Activated naive CD4-positive, alpha-beta T cell treated with anti-CD3 and anti-CD28 coated beads, Interleukin-2, amount 50 U/mL, for 72 hours (primary cell): ENCODE measurements at regions not wholly inside any gene's neighbourhood (a gene's known extent, or its start where the extent isn't known, plus 50 kb on each side); places are given as distances from the start of the nearest gene placed in this dataset.

ENCODE experiments used
- ATAC-seq, 2 donors: fragments of 150-1000 bp; cut with Tn5 transposase; 2 replicates each; pipeline ENCODE4 v1.10.0; 2021; ENCODE audit warnings: mild to moderate bottlenecking in 2 of 2, moderate library complexity in 2 of 2
- DNase-seq, 2 donors: peaks; one replicate each; pipeline ENCODE4 v3.0.0; 2021 to 2022; ENCODE audit warnings: low spot score in 2 of 2
- H3K27ac Mint-ChIP-seq, 2 donors: one replicate each; pipeline ENCODE4 v1.8.0; 2022; ENCODE audit warnings: mild to moderate bottlenecking in 2 of 2, mixed read lengths in 2 of 2
- H3K36me3 Mint-ChIP-seq, 2 donors: one replicate each; pipeline ENCODE4 v1.8.0; 2022; ENCODE audit warnings: mixed read lengths in 2 of 2
- H3K9me3 Mint-ChIP-seq, 2 donors: one replicate each; pipeline ENCODE4 v1.8.0; 2022; ENCODE audit warnings: mixed read lengths in 2 of 2

DNA sequence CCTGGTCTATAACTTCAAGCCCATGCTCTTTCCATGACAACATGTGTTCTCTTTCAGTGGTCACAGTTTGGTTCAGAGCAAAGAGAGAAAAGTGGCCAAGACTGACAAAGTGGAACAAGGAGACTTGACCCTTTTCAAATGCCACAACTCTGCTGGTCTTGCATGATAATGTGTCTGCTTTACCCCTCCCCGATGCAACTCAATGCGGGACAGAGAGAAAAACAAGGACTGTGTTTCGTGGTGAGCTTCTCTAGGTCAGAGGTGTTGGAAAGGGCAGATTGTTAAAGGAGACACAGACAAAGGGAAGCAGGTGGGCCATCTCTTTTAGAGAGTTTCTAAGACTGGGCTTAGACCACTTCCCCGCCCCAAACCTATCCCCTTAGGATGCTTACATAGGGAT lies 61.6 kb upstream of the SERTM1 start:
- no peak overlapping the region for H3K27ac Mint-ChIP-seq
- no peaks in the 10 kb centered on the region for H3K36me3 Mint-ChIP-seq
- DNase-seq (no peak), ATAC-seq (no peak)
- no peaks in the 10 kb centered on the region for H3K9me3 Mint-ChIP-seq

DNA sequence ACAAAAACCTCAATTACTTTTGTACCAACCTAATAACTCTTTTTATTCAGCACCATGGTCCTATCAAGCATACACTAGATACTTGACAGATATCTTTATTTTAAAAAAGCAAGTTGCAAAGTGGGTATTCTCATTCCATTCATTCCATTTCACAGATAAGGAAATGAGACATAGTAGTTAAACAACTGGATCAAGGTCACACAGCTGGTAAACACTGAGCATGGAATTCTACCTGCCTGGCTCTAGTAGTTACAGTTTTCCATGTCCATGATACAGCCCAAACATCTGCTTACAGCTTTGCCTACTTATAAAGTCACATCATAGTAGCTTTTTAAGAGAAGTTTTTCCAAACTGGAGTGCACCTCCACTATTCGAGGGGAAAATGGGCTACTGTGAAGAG lies 57.1 kb upstream of the SERTM1 start:
- ATAC-seq (no peak), DNase-seq (no peak)
- no peaks in the 10 kb centered on the region for H3K36me3 Mint-ChIP-seq
- H3K27ac Mint-ChIP-seq = no peak overlapping the region
- H3K9me3 Mint-ChIP-seq = peaks cover 5 to 10% of the 10 kb centered on the region in 2 donors

DNA sequence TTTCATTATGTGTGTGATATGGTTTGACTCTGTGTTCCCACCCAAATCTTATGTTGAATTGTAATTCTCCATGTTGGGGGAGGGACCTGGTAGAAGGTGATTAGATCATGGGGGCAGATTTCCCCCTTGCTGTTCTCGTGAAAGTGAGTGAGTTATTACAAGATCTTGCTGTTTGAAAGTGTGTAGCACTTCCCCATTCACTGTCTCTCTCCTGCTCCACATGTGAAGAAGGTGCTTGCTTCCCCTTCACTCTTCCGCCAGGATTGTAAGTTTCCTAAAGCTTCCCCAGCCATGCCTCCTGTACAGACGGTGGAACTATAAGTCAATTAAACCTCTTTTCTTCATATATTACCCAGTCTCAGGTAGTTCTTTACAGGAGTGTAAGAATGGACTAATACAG lies 54.3 kb upstream of the SERTM1 start:
- DNase-seq (no peak), ATAC-seq (no peak)

More for the DNA sequence above, 54.3 kb upstream of the SERTM1 start:
- H3K9me3 Mint-ChIP-seq = peaks cover 5 to 10% of the 10 kb centered on the region in 2 donors
- no peaks in the 10 kb centered on the region for H3K36me3 Mint-ChIP-seq
- no peak overlapping the region for H3K27ac Mint-ChIP-seq
